Posterior vena cava (tissue), 2 donors: ENCODE measurements at regions not wholly inside any gene's neighbourhood (a gene's known extent, or its start where the extent isn't known, plus 50 kb on each side); places are given as distances from the start of the nearest gene placed in this dataset.
"Not testable (repeated sequence)": the region's sequence is repeated elsewhere in the genome, so short reads cannot be mapped to it uniquely, and the experiment has no call there.

ENCODE experiments used
- DNase-seq: peaks from one replicate; pipeline ENCODE4 v3.0.0-alpha.2; 2020; ENCODE audit warnings: low spot score
- intact Hi-C, 2 donors: fragments of 100-400 bp; cut with DNase I; formaldehyde crosslinking; loops; one replicate each; pipeline versions ENCODE4 v1.14.1 to v1.14.2; 2022 to 2023
- donor health status: DM: yes; HTN: yes; CAD: no.
- donor health status: DM: yes; HTN: yes; CAD: no.

DNA sequence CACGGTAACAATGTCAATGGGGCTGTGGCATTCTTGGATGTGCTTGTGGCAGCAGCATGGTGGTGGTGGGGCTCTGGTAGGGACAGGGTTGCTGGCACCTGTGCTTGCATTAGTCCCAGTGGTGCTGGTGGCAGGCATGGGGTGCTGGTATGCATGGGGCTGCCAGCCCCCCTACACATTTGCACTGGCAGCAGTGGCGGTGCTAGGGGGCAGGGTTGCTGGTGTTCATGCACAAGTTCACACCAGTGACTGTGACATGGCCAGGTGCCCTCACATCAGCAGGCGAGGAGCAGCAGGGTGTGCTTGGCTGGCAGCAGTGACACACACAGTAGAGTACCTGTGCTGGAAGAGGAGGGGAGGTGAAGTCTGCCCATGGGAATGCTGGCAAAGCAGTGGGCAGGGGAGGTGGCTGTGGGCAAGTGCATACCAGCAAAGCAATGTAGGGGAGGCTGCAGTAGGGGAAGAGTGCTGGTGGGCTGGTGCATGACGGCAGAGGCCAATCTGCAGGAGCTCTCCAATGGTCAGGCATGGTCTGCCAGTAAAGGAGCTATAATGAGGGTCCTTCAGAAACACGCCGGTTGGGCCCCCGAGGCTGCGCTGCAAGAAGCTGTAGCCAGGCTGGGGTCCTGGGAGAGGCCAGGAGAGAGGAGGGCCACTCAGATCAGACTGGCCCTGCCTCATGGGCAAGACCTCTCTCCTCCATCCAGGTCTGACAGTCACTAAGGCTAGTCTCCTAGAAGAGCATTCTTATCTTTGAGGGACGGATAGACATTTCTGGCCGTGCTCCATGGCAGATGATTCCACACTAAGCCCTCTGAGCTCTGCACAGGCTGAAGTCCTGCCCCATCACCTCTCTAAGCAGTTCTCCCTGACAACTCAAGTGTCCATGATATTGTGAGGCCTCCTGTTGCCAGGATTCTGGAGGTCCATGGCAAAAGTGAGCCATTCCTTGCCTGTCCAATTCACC, 406.4 kb downstream of the SEMA3D start:
- intact Hi-C loops: no loop called here
- DNase-seq: no peak

DNA sequence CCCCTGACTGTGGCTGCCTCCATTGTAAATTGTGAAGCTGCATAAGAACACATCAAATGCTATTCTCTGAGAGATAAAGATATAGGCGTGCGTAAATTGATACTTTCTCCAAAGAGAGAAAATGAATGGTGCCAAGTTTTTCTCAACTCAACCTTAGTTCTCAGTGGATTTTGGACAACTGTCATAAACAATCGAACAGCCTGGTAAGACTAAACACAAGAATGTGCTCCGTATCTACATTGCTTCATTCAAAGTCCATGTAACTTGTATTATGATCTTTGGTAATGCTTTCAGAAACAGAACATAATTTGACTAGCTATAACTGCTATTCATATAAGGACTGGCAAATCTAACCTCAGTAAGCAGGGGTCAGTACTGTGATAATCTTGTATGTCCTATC, 429.1 kb downstream of the SEMA3D start:
- no peak for DNase-seq
- intact Hi-C loops: no loop called here

GRCh38 chr7:84746353-84746752, 440.5 kb downstream of the SEMA3D start:
- no peak for DNase-seq
- intact Hi-C loops: no loop called here

GRCh38 chr7:84744385-84744784, 442.5 kb downstream of the SEMA3D start:
- DNase-seq: no peak
- intact Hi-C loops: no loop called here

DNA sequence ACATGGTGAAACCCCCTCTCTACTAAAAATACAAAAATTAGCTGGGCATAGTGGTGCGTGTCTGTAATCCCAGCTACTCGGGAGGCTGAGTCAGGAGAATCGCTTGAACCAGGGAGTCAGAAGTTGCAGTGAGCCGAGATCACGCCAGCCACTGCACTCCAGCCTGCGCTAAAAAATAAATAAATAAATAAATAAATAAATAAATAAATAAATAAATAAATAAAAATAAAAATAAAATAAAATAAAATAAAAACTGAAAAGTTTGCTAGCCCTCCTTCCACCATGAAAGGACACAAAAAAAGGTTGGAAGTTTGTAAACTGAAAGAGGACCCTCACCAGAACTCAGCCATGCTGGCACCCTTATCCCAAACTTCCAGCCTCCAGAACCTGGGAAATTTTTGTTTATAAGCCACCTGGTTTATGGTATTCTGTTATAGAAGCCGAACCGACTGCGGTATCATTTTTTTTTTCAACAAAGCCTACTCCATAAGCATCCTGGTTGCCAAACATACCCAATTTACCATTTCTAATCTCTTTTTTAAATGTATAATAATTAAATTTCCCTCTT, 448.2 kb downstream of the SEMA3D start:
- intact Hi-C loops: no loop called here
- DNase-seq: no peak

DNA sequence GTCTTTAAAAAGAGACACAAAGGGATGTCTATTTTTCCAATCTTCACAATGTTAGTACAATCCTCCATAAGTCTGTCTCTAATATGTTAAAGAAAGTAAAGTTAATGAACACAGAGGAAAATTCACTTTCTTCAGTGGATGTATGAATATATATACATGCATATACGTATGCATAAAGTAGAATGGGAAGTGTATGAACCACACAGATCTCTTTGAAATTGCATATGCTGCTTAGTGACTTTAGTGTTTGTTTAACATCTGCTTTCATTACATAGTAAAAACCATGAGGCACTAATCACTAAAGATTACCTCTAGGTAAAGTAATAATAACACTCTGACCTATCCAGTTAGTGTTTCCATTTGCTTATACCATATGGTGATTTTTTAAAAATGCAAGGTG, 451.2 kb downstream of the SEMA3D start:
- intact Hi-C loops: no loop called here
- no peak for DNase-seq

- intact Hi-C loops: no loop called here
- no peak for DNase-seq
Observed at GRCh38 chr7:84735011-84735410, 451.8 kb downstream of the SEMA3D start.

- intact Hi-C loops, DNase-seq: not testable (repeated sequence)
Observed at GRCh38 chr7:84733976-84734375, 452.9 kb downstream of the SEMA3D start.

DNA sequence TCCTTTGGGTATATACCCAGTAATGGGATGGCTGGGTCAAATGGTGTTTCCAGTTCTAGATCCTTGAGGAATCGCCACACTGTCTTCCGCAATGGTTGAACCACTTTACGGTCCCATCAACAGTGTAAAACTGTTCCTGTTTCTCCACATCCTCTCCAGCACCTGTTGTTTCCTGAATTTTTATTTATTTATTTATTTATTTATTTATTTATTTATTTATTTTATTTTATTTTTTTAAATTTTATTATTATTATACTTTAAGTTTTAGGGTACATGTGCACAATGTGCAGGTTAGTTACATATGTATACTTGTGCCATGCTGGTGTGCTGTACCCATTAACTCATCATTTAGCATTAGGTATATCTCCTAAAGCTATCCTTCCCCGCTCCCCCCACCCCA, 456.0 kb downstream of the SEMA3D start:
- intact Hi-C loops, DNase-seq: not testable (repeated sequence)

DNA sequence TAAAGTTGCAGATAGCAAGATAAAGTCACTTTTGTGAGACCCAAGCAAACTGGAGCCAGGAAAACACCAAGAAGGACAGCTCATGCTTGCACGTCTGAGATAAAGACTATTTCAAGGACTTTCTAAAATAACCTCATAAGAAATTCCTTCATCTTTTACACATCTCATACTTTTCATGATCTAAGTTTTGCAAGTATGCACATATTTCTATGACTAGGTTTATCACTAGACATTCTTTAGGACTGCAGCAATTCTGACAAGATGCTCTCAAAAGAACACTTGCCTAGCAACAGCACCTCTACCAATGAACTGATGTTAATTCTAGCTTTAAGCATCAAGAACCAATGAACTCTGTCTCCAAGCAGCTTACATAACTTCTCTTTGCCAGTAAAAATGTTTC, 457.6 kb downstream of the SEMA3D start:
- DNase-seq: no peak
- intact Hi-C loops: no loop called here

GRCh38 chr7:84722734-84723133, 464.1 kb downstream of the SEMA3D start:
- intact Hi-C loops: no loop called here
- DNase-seq: peak; percentile 57

DNA sequence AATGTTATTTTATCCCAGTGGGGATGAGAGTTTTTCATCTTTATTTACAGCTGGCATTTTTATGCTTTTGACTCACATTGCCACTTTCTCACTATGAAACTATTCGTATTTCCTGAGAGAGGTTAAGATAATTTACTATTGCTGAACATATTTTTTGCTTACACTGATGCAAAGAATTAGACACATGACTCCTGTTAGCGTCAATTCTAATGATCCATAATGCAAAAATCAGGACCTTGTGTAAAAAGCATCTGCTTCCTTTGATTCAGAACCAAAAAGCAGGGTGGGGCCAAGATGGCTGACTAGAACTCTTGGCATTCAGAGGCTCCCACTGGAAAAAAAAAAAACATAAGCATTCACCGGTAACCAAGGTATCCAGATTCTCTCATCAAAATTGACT, 464.8 kb downstream of the SEMA3D start:
- no peak for DNase-seq
- intact Hi-C loops: no loop called here

DNA sequence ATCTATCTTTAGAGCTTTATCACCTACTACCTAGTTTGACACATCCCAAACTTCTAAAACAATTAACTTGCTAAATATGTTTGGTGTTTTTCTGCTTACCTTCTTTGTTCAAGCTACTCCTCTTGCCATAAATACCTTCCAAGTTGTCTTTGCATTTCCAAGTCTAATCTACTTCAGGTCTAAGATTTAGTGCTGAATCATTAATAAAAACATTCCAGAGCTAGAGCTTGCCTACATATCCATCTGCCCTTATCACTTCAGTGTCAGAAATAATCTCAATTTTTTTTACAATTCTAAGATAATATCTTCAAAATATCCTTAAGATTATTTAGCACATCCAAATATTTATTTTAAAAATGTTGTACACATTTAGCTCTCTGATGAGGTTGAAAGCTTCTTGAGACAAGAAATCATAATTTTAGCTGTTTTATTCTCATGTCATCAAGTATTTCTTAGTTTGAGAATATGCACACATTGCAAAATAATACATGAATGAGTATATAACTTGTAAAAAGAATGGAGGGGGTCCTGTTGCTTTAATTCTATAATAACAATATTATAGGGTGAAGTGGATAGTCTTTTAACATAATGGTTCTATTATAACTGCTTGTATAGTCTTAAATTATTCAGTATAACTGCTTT, 466.3 kb downstream of the SEMA3D start:
- intact Hi-C loops: no loop called here
- DNase-seq: no peak

- no peak for DNase-seq
- intact Hi-C loops: no loop called here
Observed at GRCh38 chr7:84714765-84715164, 472.1 kb downstream of the SEMA3D start.

DNA sequence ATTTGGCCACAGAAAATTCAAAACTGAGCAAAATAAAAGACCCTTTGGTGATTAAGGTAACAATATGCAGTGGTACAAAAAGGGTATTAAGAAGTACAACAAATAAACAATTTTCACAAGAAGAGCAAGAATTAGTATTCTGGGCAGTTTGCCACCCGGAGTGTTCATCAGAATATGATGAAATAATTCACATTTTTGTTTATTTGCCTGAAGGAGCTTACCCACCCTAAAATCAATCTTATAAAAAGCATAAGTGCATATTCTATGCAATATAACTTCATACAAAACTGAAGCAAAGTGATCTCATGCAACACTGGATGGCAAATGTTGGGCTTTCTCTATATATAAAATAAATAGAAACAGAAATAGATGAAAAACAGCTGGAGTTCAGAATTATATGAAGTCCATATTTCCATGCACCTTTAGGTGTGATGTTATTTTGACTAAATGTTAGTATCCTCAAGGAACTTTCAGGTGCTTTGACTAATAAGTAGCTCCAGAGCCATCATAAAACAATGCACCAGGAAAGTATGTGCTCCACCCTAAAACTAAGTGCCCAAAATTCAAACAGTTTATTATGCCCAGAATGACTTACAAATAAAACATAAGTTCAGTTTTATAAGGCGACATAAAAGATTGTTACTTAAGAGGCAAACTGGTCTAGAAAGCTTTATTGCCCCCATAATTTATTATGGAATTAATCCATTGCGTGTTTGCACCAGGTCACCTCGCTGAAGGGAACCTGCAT, 474.3 kb downstream of the SEMA3D start:
- intact Hi-C loops: no loop called here
- DNase-seq: no peak

- intact Hi-C loops, DNase-seq: not testable (repeated sequence)
Observed at GRCh38 chr7:84710538-84710937, 476.3 kb downstream of the SEMA3D start.

DNA sequence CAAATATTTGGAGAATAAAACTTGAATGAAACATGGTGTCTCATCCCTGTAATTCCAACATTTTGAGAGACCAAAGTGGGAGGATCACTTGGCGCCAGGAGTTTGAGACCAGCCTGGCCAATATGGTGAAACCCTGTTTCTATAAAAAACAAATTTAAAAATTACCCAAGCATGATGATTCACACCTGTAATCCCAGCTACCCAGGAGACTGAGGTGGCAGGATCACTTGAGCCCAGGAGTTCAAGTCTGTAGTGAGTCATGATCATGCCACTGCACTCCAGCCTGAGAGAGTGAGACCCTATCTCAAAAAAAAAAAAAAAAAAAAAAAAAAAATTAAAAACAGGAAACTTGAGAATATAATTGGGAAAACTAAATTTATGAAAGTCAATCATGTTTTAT, 481.1 kb downstream of the SEMA3D start:
- DNase-seq: no peak
- intact Hi-C loops: no loop called here

- intact Hi-C loops: no loop called here
- no peak for DNase-seq
Observed at GRCh38 chr7:84705079-84705478, 481.8 kb downstream of the SEMA3D start.

- no peak for DNase-seq
- intact Hi-C loops: no loop called here
Observed at GRCh38 chr7:84704380-84704779, 482.5 kb downstream of the SEMA3D start.
